Gastrocnemius medialis (tissue), 4 donors: ENCODE measurements at regions not wholly inside any gene's neighbourhood (a gene's known extent, or its start where the extent isn't known, plus 50 kb on each side); places are given as distances from the start of the nearest gene placed in this dataset.

Experiments
- CTCF ChIP-seq, 5 experiments: fragments of 450-650 bp in 3 of 5; fragments of 200-600 bp in 2 of 5; sonication (generic) in 2 of 5; IDR thresholded peaks in 4 of 5; conservative IDR thresholded peaks in 1 of 5; 1 replicate in 4 of 5; 2 replicates in 1 of 5; pipeline ENCODE4 v1.5.1; 2016 to 2019; ENCODE audit warnings: antibody characterized with exemption in 5 of 5, mild to moderate bottlenecking in 3 of 5, moderate library complexity in 3 of 5
- POLR2A ChIP-seq, 2 donors: fragments of 450-650 bp; IDR thresholded peaks; one replicate each; pipeline ENCODE4 v1.6.1; 2017; ENCODE audit warnings: antibody characterized with exemption in 2 of 2, mild to moderate bottlenecking in 2 of 2, moderate library complexity in 2 of 2

DNA sequence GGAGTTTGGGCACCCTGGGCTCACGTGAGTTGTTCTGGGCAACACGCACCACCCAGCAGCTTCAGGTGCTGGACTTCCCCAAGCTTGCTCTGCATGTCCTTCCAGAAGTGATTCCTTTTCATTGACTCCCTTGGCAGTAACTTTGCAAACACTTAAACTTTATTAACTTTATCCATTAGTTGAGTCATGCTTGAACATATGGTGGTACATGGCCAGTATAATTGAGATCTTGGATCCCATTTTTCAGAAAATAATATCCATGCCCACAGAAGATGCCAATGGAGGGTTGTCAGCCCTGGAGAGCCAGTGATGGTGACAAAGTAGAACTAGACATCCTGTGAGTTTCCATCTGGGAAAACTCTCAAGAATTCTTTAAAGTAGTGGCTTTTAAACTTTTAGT is 144.2 kb downstream of the COPS8 start:
- TF ChIP-seq CTCF (IDR thresholded peaks at IDR 0.05 in 4 of 5, conservative IDR thresholded peaks at IDR 0.05 in 1 of 5) (no peak), POLR2A (IDR thresholded peaks at IDR 0.05) (no peak)
